GM23248 (cell line): ENCODE measurements at regions not wholly inside any gene's neighbourhood (a gene's known extent, or its start where the extent isn't known, plus 50 kb on each side); places are given as distances from the start of the nearest gene placed in this dataset.

Source experiments
- EZH2 ChIP-seq: fragments of 200-600 bp; sonication (generic); IDR thresholded peaks from 2 replicates; pipeline ENCODE4 v1.6.1; 2018; ENCODE audit warnings: antibody characterized with exemption, mild to moderate bottlenecking; ENCODE audit not compliant: insufficient read depth, poor library complexity, severe bottlenecking
- EZH2phosphoT487 ChIP-seq: fragments of 200-600 bp; sonication (generic); IDR thresholded peaks from 2 replicates; pipeline ENCODE4 v1.6.1; 2018; ENCODE audit warnings: antibody characterized with exemption, moderate library complexity, mild to moderate bottlenecking, low read depth; ENCODE audit not compliant: insufficient read depth

DNA sequence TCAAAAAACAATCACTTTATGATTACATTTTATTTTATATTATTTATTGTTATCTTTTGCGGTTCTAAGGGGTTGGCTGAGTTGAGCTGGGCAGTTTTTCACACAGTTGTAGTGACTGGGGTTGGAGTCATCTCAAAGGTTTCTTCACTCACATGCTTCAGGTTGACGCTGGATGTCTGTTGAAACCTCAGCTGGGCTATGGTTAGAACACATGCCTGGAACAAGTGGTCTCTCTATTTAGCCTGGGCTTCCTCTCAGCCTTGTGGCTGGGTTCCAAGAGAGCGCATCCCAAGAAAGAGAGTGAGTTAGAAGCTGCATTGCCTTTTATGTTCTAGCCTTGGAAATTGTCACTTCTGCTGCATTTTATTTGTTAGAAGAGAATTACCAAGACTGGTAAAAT is 87.4 kb downstream of the CBLL2 start:
- no peak for TF ChIP-seq EZH2
- no peak for TF ChIP-seq EZH2phosphoT487
